Ecto neural progenitor cell (in vitro differentiated cells): ENCODE measurements at regions not wholly inside any gene's neighbourhood (a gene's known extent, or its start where the extent isn't known, plus 50 kb on each side); places are given as distances from the start of the nearest gene placed in this dataset.
"Not testable (repeated sequence)": the region's sequence is repeated elsewhere in the genome, so short reads cannot be mapped to it uniquely, and the experiment has no call there.

Source experiments
- DNase-seq: peaks from one replicate; pipeline ENCODE4 v3.0.0-alpha.2; 2018; ENCODE audit warnings: low spot score

DNA sequence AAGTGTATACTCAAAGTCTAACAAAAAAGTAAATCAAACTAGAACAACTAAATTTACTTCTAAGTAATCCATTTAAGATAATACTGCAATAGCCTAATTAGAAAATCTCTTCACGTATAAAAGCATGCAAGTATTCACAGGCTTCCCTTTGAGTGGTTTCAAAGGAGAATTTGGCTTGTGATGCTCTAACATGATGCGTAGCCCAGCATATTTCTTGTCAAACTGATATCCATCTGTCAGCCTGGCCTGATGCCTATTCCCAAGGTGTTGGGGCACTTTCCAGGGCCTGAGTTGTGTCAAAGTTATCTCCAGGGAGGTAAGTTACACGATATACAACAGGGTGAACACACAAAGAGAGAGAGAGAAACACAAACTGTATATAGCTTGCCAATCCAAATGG lies 287.0 kb upstream of the MAGEB18 start:
- no peak for DNase-seq

DNA sequence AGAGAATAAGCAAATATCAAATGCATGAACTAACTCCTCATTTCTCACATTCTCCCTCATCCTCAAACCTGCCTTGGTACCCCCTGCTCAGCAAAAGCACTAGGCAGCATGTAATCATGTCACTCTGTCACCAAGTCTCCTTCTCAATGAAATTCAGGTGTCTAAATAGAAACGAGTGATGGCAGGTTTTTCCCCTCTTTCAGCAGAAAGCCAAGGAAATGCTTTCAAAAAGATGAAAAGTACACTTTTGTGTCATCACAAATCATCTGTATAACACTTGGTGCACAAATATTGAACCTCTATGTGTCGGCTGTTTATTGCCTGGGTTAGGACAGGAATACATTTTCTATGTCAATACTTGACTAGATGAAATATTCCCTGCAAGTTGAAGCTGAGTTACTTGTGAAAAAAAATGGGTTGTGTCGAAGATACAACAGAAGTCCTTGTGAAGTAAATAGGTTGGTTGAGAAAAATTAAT lies 285.1 kb upstream of the MAGEB18 start:
- DNase-seq = no peak

DNA sequence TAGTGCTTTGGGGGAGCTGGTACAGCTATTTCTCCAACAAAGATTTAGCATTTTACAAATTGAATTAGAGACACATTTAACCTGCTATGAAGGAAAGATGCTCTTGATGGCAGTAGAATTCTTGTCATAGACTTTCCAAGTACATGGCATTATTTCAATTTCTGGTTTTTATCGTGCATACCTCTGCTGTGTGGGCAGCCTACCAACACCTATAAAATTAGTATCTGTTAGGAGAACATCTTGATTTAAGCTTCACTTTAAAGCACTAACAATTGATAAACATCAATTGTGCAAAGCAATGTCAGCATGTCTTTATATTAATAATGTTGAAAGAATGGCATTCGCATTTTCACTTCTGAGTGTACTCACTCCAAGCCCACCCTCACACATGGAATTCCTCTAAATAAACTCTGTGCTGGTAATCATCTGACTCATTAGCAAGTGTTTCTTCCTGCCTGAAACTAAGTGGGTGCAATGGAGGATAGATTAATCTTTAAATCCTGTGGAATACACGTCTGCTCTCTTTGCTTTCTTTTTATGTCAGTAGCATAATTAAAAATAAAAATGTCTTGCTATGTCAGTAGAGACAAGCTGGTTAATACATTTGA lies 279.8 kb upstream of the MAGEB18 start:
- DNase-seq = no peak

DNA sequence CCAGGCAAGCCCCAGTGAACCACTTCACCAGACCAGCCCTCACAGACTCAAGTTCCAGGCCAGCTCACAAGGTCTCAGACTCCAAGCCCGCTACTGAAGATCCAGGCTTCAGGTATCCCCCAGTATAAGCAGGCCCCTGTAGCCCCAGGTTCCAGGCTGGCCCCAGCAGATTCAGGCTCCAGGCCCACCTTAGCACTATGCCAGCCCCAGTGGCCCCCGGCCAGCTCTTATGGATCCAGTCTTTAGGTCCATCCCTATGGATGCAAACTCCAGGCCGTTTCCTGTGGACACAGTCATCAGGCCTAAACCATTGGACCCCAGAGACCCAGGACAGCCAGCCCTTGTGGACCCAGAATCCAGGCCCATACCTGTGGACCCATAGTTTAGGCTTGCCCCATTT lies 277.8 kb upstream of the MAGEB18 start:
- DNase-seq = no peak

DNA sequence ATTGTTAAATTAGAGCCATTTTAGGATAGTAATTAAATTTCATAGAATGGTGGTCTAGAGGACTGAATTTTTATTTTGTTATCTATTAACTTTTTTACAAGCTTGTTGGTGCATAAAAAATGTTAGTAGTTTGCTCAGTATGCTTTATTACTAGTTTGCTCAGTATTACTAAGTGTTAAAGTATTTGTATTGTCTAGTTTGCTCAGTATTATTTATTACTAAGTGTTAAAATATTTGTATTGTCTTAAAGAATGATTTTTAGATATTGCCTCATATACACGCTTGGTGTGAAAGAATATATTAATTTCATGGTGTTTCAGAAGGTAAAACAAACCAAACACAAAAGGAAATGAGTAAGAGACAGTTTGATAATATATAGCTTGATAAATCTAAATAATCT lies 268.4 kb upstream of the MAGEB18 start:
- no peak for DNase-seq

DNA sequence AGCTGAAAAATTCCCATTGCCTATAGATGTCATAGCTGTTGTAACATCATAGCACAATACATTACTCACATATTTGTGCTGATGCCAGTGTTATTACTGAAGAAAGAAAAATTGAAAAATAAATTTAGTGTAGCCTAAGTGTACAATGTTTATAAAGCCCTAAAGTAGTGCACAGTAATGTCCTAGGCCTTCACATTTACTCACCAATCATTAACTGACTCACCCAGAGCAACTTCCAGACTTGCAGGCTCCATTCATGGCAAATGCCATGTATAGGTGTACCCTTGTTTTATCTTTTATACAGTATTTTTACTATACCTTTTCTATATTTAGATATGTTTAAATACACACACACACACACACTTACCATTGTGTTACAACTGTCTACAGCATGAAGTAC lies 265.4 kb upstream of the MAGEB18 start:
- no peak for DNase-seq

DNA sequence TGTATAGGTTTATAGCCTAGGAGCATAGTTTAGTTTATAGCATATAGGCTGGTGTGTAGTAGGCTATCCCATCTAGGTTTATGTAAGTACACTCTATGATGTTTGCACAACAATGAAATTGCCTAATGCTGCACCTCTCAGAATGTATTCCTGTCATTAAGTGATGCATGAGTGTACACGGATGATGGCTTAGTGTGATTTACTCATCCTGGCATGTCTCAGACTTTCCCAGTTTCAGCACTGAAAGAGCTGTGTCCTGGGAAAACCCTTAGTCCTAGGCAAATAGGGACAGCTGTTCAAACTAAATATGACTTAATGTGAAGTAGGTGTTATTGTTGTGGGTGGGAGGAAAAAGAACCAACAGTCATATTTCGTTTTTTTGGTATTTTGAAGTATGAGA lies 264.9 kb upstream of the MAGEB18 start:
- no peak for DNase-seq

DNA sequence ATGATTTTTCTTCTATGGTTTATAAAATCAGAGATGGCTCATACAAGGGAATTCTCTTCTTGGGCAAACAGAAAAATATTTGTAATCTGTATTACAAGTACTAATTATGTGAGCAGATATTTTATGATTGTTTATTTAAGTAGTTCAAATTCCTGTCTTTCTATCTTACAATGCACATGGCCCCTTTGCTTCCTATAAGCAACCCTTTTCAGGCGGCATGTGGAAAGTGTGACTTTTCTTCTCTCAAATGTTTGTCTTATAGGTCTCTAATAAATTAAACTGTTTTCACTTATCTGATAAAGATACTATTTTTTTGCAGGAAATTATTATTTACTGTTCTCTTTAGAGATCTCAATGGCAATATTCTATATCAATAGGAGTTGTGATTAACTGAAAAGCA lies 259.3 kb upstream of the MAGEB18 start:
- DNase-seq = no peak

DNA sequence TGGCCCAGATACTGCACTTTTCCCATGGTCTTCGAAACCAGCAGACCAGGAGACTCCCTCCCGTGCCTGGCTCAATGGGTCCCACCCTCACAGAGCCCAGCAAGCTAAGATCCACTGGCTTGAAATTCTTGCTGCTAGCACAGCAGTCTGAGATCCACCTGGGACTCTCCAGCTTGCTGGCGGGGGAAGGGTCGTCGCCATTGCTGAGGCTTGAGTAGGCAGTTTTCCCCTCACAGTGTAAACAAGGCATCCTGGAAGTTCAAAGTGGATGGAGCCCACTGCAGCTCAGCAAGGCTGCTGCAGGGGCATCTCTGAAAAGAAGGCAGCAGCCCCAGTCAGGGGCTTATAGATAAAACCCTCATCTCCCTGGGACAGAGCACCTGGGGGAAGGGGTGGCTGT lies 255.6 kb upstream of the MAGEB18 start:
- DNase-seq = not testable (repeated sequence)

DNA sequence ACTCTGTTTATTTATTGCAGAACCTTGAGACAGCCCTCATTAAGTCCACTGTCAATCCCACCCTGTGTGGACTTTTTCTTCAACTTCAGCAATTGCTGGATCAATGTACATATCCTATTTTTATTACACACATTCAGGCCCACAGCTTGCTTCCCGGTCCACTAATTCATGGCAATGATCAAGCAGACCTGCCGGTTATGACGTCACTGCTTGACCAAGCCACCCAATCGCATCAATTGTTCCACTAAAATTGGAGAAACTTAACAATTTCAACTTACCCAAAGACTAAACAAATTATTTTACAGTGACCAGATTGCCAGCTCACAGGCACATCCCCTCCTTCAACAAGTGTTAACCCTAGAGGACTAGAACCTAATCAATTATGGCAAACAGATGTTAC lies 240.4 kb upstream of the MAGEB18 start:
- DNase-seq = no peak

DNA sequence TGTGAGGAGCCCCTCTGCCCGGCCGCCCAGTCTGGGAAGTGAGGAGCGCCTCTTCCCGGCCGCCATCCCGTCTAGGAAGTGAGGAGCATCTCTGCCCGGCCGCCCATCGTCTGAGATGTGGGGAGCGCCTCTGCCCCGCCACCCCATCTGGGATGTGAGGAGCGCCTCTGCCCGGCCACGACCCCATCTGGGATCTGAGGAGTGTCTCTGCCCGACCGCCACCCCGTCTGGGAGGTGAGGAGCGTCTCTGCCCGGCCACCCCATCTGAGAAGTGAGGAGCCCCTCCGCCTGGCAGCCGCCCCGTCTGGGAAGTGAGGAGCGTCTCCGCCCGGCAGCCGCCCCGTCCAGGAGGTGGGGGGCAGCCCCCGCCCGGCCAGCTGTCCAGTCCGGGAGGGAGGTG lies 232.4 kb upstream of the MAGEB18 start:
- DNase-seq = not testable (repeated sequence)

DNA sequence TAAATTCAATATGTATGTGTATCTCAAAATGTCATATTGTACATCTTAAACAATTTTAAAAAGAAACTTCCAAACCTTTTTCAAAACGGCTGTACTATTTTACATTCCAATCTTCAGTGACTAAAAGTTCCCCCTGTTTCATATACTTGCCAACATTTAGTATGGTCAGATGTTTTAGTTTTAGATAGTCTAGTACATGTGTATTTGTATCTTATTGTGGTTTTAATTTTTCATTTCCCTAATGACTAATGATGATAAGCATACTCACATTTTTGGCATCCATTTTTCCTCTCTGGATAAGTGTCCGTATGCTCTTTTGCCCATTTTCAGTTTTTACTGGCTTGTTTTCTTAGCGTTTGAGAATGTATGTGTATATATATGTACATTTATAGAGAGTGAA lies 212.2 kb upstream of the MAGEB18 start:
- DNase-seq = no peak

DNA sequence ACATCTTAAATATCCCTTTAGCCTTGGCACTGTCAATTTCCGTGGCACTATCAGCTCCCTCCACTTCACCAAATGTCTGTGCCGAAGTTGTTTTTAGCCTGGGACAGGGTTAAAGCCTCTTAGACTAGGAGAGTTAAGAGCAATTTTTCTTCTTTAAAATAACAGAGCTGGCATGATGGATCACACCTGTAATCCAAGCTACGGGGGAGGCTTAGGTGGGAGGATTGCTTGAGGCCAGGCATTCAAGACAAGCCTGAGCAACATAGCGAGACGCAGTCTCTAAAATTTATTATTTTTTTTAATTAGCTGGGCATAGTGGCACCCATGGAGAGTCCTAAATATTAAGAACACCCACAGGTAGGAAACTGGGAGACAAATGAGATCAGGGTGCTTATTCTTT lies 209.8 kb upstream of the MAGEB18 start:
- no peak for DNase-seq

DNA sequence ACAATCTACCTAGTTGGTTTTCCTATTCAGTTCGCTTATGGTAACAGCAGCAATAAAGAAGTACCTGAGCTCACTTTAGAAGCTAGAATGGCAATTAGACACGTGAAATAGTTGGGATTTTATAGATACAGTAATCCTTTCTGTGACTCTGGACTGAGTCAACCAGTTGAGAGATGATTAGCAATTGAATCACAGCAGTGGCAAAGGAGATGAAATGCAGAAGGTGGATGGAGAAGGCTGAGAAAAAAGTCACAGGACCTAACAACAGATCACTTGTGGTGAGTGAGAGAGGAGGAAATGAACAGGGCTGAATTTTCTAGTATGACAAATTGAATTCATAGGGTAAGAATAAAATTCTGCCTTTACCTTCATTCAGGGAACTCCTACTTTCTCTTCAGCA lies 197.1 kb upstream of the MAGEB18 start:
- DNase-seq = no peak

DNA sequence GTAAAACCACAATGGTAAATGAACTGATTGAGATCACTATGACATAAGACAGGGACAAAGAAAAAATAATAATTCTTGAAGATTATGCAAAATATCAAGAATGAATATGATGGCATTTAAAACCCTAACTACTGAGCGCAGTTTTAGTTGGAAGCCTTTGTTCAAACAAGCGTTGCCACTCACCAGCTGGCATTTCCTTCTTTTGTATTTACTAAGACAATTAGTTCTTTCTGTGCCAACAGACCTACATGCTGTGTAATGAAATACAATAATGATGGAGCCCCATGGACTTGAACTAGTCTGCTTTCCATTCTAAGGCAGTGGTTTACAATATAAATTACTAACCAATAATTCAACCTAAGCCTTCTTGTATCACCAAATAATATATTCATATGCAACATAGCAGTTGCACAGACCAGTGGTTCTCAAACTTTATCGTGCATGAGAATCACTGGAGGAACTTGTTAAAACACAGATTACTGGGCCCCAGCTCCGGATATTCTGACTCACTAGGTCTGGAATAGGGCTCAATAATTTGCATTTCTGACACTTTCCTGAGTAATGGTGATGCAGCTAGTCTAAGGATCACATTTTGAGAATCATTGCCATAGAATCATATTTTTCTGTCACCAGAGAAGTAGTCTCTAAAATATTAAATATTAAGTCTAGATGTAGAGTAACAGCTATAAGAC lies 196.4 kb upstream of the MAGEB18 start:
- no peak for DNase-seq

DNA sequence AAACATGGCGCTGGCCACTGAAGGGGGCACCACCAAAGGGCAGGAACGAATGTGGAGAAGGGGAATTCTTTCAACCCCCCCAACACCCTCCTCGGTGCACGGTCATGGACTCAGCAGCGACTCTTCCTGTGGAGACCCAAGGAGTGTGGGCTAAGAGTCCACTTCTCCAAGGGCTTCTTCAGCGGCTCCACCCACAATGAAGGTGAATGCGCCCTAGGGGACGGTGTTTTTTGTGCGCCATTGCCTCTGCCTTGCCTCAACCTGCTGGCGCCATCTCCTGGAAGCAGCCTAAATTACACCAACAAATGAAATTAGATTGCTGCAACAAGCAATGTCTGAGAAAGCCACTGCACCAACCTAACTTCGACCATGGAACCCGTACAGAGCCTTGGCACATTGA lies 169.2 kb upstream of the MAGEB18 start:
- DNase-seq = peak; percentile 60

DNA sequence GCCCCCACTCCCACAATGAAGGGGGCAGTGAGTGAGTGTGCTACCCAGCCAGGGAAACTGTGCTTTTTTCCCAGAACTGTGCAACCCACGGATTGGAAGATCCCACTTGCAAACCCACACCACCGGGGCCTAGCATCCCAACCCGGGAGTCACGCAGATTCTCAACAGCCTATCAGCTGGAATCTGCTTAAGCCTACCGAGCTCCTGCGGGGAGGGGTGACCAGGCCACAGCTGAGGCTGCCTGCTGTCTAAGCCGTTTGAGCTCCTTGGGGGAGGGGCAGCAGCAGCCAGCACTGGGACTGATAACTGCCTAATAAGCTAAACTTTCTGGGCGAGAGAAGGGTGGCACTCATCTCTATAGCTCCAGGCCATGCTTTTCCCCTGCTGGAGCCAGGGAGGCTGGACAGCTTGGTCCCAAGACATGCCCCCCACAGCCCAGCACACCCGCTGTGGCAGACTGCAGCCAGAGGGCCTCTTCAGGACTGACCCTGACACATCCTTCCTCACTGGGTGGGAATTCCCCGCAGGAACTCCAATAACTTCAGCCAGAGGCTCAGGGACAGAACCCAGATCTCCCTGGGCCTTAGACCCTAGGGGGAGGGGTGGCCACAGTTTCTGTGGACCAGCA lies 161.3 kb upstream of the MAGEB18 start:
- peak; percentile 60 for DNase-seq

DNA sequence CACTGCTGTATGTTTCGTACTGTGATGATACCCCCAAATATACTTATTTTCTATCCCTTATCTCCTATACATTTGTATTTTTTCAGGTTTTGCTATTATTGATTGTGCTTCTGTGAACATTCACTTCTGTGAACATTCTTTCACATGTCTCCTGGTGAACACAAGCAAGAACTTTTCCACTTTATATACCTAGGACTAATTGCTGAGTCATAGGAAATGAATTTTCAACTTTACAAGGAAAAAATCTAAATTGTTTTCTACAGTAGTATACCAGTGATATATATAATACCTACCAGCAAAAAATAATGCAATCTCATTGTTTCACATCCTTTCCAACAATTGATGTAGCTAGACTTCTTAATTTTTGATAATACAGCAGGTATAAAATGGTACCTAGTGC lies 139.5 kb upstream of the MAGEB18 start:
- no peak for DNase-seq

DNA sequence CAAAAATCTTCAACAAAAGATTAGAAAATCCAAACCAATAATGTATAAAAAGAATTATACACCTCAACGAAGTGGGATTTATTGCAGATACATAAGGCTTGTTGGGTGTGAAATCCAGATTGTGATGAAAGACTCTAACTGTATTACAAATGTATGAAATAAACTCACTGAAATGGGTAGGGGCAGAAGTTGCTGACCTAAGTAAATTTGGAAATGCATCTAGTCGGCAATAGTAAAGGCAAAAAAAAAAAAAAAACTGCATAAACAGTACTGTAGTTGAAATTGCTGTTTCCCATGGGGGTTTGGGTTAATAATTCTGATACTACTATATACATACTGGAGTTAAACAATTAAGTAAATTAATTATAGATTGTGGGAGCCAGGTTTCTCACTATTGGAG lies 130.7 kb upstream of the MAGEB18 start:
- no peak for DNase-seq

DNA sequence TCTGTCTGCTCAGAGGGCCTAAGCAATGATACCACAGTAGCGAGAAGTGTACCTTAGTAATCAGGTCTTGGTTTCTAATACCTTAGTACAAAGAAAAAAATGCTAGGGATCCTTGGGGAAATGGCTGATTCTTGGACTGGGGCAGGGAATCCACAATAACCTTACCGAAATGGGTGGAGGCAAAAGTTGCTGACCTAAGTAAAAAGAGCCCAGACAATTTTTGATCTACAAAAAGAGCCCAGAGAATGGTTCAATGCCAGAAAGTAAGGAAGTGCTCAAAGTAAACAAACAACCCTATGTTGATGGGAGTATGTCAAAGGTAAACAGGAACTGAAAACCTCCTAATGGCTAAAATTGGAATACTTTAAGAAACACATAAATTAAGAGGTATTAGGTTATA lies 130.1 kb upstream of the MAGEB18 start:
- no peak for DNase-seq

DNA sequence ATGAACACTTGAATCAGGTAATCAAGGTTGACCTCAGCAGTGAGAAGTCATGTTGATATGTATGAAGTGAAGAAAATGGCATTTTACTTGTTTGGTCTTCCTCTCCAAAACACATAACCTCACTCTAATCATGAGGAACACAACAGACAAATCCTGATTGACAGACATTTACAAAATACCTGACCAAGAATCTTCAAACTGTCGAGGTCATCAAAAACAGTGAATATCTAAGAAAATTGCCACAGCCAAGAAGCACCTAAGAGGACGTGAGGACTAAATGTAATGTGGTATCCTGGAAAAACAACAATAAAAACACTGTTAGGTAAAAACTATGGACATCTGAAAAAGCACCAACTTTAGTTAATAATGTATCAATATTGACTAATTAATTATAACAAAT lies 129.5 kb upstream of the MAGEB18 start:
- no peak for DNase-seq

DNA sequence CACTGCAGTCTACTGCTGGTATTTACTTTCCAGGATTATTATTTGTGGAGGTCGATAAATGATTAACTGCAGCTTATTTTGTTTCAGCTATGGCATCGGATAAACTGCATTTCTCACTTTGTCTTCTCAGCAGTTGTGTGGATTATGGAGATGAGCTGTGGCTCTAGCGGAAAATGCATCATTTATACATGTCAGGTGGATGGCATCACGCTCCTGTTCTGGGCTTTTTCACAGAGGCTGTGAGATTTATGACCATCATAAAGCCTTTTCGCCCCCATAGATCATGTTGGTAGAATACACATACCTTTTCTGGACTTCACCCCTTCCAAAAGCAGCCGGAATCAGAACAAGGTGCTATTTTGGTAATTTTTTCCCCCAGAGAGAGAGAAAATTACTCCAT lies 118.8 kb upstream of the MAGEB18 start:
- DNase-seq = no peak

DNA sequence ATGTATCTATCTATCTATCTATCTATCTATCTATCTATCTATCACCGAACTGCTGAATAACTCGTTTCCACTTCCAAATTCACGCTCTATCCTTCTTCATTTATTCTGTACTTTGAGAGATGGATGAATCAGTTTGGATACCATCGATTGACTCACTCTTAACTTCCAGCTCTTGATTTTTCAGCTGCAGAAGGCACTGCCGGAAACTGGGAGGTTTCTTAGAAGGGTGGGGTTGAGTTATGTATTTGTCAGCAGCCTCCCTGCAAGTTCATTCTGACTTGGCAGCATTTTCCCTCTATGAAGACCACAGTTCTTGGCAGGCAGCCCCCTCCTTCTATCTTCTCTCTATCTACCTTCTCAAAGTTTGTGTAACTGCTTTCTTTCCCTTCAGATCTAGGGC lies 112.0 kb upstream of the MAGEB18 start:
- DNase-seq = no peak
